ENCODE measurements at regions not wholly inside any gene's neighbourhood (a gene's known extent, or its start where the extent isn't known, plus 50 kb on each side); places are given as distances from the start of the nearest gene placed in this dataset.

DNA sequence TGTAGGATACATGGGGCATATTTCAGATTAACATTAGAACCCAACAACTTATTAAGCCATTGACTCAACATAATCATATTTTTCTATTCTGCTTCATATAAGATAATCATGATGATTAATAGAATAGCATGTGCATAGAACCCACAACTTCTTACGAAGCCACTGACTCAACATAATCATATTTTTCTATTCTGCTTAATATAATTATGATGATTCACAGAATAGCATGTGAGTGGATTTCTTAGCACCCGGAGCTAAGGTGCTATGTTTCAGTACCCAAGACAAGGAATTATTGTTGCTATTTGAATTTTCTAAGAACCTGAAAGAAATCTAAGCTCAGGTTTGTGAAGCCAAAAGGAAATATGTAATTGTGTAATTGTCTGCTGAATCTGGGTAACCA lies 96.8 kb downstream of the TENT5A start:
- no peaks in the 10 kb centered on the region for H3K4me1 ChIP-seq (ENCODE audit: control insufficient read depth in 1 of 2, insufficient read depth in 2 of 2, low read length in 2 of 2)
- H3K4me3 ChIP-seq (ENCODE audit: low read depth in 1 of 2, low read length in 2 of 2) = no peak overlapping the region
- no peaks in the 10 kb centered on the region for H3K27me3 ChIP-seq (ENCODE audit: low read depth, low read length)
- H3K9me3 ChIP-seq (ENCODE audit: control insufficient read depth in 1 of 2, low read length in 2 of 2) = no peaks in the 10 kb centered on the region
- no peak overlapping the region for H3K27ac ChIP-seq (ENCODE audit: low read length)
- H3K36me3 ChIP-seq (ENCODE audit: control insufficient read depth in 1 of 2, insufficient read depth in 2 of 2, low read length in 2 of 2) = no peaks in the 10 kb centered on the region

DNA sequence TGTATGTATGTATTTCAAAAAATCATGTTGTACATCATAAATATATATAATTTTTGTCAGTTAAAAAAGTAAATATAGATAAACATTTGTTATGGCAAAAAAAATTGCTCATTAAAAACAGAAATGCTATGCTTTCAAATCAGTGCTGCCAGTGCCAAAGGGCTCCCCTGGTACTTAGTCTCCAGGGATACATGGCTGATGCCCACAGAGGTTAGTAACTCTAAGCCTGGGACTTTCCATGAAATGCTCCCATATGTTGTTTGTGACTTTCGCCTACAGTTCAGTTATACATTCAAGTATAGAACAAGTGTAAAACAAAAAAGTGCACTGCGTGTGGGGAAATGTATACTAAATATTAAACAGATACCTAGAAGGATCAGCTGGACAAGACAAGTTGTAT lies 104.0 kb downstream of the TENT5A start:
- no peak overlapping the region for H3K4me3 ChIP-seq (ENCODE audit: low read depth in 1 of 2, low read length in 2 of 2)
- no peaks in the 10 kb centered on the region for H3K4me1 ChIP-seq (ENCODE audit: control insufficient read depth in 1 of 2, insufficient read depth in 2 of 2, low read length in 2 of 2)
- no peaks in the 10 kb centered on the region for H3K9me3 ChIP-seq (ENCODE audit: control insufficient read depth in 1 of 2, low read length in 2 of 2)
- no peaks in the 10 kb centered on the region for H3K36me3 ChIP-seq (ENCODE audit: control insufficient read depth in 1 of 2, insufficient read depth in 2 of 2, low read length in 2 of 2)
- H3K27ac ChIP-seq (ENCODE audit: low read length) = no peak overlapping the region
- H3K27me3 ChIP-seq (ENCODE audit: low read depth, low read length) = no peaks in the 10 kb centered on the region

DNA sequence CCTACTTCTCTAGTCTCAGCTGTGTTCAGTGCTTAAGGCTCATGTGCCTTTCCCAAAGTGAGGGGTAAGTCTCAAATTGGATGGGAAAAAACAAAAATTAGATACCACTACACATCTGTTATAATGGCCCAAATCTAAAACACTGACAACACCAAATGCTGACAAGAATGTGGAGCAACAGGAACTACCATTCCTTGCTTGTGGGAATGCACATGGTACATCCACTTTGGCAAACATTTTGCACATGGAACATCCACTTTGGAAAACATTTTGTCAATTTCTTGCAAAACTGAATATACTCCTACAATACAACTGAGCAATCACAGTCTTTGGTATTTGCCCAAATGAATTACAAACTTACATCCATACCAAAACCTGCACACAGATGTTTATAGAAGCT lies 109.3 kb downstream of the TENT5A start:
- Histone ChIP-seq H3K36me3 (ENCODE audit: control insufficient read depth in 1 of 2, insufficient read depth in 2 of 2, low read length in 2 of 2) (no peaks in the 10 kb centered on the region), H3K27me3 (ENCODE audit: low read depth, low read length) (no peaks in the 10 kb centered on the region), H3K27ac (ENCODE audit: low read length) (no peak overlapping the region), H3K4me1 (ENCODE audit: control insufficient read depth in 1 of 2, insufficient read depth in 2 of 2, low read length in 2 of 2) (no peaks in the 10 kb centered on the region), H3K4me3 (ENCODE audit: low read depth in 1 of 2, low read length in 2 of 2) (no peak overlapping the region), H3K9me3 (ENCODE audit: control insufficient read depth in 1 of 2, low read length in 2 of 2) (no peaks in the 10 kb centered on the region)

DNA sequence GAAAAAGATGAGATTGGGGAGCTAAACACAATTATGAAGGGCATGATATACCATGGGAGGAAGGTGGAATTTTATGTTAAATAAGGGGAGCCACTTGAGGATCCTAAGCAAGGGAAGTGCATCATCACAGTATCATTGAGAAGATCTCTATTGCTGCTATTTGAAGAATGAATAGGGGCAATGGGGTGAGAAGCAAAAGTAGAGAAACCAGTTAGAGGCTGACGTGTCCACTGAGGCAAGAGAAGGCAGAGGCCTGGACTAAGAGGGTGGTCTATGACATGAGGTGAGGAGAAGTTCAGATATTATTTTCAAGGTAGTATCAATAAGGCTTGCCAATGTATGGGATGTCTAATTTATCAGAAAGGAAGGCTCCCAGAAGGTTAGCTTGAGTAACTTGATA lies 111.6 kb downstream of the TENT5A start:
- no peaks in the 10 kb centered on the region for H3K9me3 ChIP-seq (ENCODE audit: control insufficient read depth in 1 of 2, low read length in 2 of 2)
- no peaks in the 10 kb centered on the region for H3K4me1 ChIP-seq (ENCODE audit: control insufficient read depth in 1 of 2, insufficient read depth in 2 of 2, low read length in 2 of 2)
- H3K27ac ChIP-seq (ENCODE audit: low read length) = no peak overlapping the region
- no peaks in the 10 kb centered on the region for H3K27me3 ChIP-seq (ENCODE audit: low read depth, low read length)
- no peak overlapping the region for H3K4me3 ChIP-seq (ENCODE audit: low read depth in 1 of 2, low read length in 2 of 2)
- H3K36me3 ChIP-seq (ENCODE audit: control insufficient read depth in 1 of 2, insufficient read depth in 2 of 2, low read length in 2 of 2) = no peaks in the 10 kb centered on the region

DNA sequence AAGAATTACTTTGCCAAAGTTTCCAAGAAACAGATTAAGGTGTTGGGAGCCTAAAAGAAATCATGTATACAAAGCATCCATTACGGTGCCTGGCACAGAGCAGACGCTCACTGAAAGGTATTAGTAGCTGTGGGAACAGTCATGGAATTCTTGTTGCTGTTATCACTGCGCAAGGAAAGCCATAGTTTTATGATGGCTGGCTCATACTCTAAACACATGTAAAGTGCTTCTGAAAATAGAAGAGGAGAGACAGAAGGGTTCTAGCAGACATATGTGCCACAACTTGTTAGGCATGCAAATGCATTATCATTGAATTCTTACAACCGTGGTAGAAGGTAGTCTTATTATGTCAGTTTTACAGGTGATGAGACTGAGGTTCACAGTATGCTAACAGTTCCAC lies 112.4 kb downstream of the TENT5A start:
- no peak overlapping the region for H3K4me3 ChIP-seq (ENCODE audit: low read depth in 1 of 2, low read length in 2 of 2)
- H3K4me1 ChIP-seq (ENCODE audit: control insufficient read depth in 1 of 2, insufficient read depth in 2 of 2, low read length in 2 of 2) = no peaks in the 10 kb centered on the region

DNA sequence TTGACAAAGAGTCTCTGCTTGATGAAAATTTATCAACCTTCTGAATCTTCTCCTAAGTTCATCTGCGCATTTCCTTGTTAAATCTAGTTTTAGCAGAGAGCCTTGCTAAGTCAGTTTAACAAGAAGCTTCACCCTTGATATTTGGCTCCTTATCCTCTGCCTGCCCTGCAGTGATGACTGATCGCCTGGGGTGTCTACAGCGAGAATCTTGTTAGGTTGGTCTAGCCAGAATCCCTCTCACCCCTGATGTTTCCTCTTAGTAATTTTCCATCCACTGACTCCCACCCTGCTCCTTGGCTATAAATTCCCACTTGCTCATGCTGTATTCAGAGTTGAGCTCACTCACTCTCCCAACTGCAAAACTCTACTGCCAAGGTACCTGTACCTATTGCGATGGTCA lies 114.1 kb downstream of the TENT5A start:
- no peak overlapping the region for H3K27ac ChIP-seq (ENCODE audit: low read length)
- no peak overlapping the region for H3K4me3 ChIP-seq (ENCODE audit: low read depth in 1 of 2, low read length in 2 of 2)

More for the DNA sequence above, 112.4 kb downstream of the TENT5A start:
- Histone ChIP-seq H3K36me3 (ENCODE audit: control insufficient read depth in 1 of 2, insufficient read depth in 2 of 2, low read length in 2 of 2) (no peaks in the 10 kb centered on the region), H3K9me3 (ENCODE audit: control insufficient read depth in 1 of 2, low read length in 2 of 2) (no peaks in the 10 kb centered on the region), H3K27ac (ENCODE audit: low read length) (no peak overlapping the region), H3K27me3 (ENCODE audit: low read depth, low read length) (no peaks in the 10 kb centered on the region)

DNA sequence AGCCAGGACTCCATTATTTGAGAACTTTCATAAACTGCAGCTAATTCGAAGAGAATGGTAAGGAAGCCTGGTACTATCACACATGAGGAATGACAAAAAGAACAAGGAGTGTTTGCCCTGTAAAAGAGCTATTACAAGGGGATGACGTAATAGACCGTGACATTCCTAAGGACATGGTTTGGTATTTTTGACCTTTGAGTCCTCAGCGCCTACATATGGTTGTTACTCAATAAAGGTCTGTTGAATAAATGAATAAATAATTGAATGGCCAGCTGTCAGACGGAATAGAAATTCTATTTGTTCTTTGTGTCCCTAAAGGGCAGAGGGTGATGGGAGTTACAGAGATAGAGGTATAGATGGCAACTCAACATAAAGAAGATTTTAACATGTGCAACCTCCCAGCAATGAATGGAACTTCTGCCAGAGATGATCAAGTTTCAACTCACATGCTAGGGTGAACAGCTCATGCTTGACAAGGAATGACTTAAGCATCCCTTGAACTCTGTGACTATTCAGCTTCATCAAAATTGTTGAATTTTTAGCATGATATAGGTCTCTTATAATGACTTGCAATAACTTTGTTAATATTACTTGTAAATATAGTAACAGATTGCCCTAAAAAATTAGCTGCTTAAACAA lies 115.4 kb downstream of the TENT5A start:
- Histone ChIP-seq H3K27me3 (ENCODE audit: low read depth, low read length) (no peaks in the 10 kb centered on the region), H3K36me3 (ENCODE audit: control insufficient read depth in 1 of 2, insufficient read depth in 2 of 2, low read length in 2 of 2) (no peaks in the 10 kb centered on the region), H3K4me3 (ENCODE audit: low read depth in 1 of 2, low read length in 2 of 2) (no peak overlapping the region), H3K4me1 (ENCODE audit: control insufficient read depth in 1 of 2, insufficient read depth in 2 of 2, low read length in 2 of 2) (no peaks in the 10 kb centered on the region), H3K9me3 (ENCODE audit: control insufficient read depth in 1 of 2, low read length in 2 of 2) (peaks cover 0 to 2% of the 10 kb centered on the region in 2 donors), H3K27ac (ENCODE audit: low read length) (no peak overlapping the region)

More for the DNA sequence above, 114.1 kb downstream of the TENT5A start:
- Histone ChIP-seq H3K9me3 (ENCODE audit: control insufficient read depth in 1 of 2, low read length in 2 of 2) (no peaks in the 10 kb centered on the region), H3K27me3 (ENCODE audit: low read depth, low read length) (no peaks in the 10 kb centered on the region), H3K4me1 (ENCODE audit: control insufficient read depth in 1 of 2, insufficient read depth in 2 of 2, low read length in 2 of 2) (no peaks in the 10 kb centered on the region), H3K36me3 (ENCODE audit: control insufficient read depth in 1 of 2, insufficient read depth in 2 of 2, low read length in 2 of 2) (no peaks in the 10 kb centered on the region)

DNA sequence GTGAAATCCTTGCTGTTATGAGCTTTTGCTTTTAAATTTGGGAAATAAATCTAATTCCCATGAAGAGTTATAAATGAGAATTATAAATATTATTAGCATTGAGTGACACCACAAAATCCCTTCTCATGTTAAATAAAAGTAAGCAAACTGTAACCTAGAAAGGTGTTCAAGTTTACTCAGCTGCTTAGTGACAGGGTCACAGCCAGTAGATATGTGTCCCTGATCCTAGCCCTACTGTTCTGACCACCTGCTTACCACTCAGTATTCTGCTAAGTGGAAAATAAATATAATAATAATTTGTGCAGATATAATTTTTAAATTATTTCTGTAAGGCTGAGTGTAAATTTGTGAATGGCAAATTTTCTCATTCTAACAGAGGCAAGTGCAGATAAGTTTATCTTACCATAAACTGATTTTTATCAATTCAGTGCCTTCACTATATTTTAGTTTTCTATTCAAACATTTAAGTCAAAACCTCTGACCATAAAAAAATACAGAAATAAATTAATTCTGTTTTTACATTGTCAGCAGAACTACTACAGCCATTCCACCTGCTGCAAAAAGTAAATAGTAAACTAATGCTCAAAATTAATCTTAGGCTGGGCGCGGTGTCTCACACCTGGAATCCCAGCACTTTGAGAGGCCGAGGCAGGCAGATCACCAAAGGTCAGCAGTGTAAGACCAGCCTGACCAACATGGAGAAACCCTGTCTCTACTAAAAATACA lies 118.2 kb downstream of the TENT5A start:
- no peak overlapping the region for H3K27ac ChIP-seq (ENCODE audit: low read length)
- H3K9me3 ChIP-seq (ENCODE audit: control insufficient read depth in 1 of 2, low read length in 2 of 2) = peaks cover 6 to 18% of the 10 kb centered on the region in 2 donors
- no peak overlapping the region for H3K4me3 ChIP-seq (ENCODE audit: low read depth in 1 of 2, low read length in 2 of 2)
- no peaks in the 10 kb centered on the region for H3K27me3 ChIP-seq (ENCODE audit: low read depth, low read length)
- no peaks in the 10 kb centered on the region for H3K4me1 ChIP-seq (ENCODE audit: control insufficient read depth in 1 of 2, insufficient read depth in 2 of 2, low read length in 2 of 2)
- no peaks in the 10 kb centered on the region for H3K36me3 ChIP-seq (ENCODE audit: control insufficient read depth in 1 of 2, insufficient read depth in 2 of 2, low read length in 2 of 2)

DNA sequence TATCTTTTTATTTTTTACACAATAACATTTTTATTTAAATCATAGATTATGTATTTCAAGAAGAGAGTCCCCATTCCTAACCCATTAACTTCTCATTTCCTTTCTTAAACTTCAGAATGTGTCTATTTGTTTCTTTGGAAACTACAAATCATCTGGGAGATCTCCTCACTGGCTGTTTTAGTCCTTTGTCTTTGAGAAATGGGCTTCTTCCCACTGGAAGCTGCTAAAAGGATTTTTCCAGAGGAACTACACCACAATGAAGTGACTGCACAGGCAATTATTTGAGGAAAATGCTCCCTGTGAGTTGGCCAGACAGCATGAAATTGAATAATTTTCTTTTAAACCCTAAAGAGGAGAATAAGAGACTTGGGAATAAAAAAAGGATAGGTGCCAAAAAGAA lies 119.1 kb downstream of the TENT5A start:
- Histone ChIP-seq H3K4me3 (ENCODE audit: low read depth in 1 of 2, low read length in 2 of 2) (no peak overlapping the region), H3K27ac (ENCODE audit: low read length) (no peak overlapping the region), H3K4me1 (ENCODE audit: control insufficient read depth in 1 of 2, insufficient read depth in 2 of 2, low read length in 2 of 2) (no peaks in the 10 kb centered on the region), H3K36me3 (ENCODE audit: control insufficient read depth in 1 of 2, insufficient read depth in 2 of 2, low read length in 2 of 2) (no peaks in the 10 kb centered on the region), H3K9me3 (ENCODE audit: control insufficient read depth in 1 of 2, low read length in 2 of 2) (peaks cover 6 to 18% of the 10 kb centered on the region in 2 donors), H3K27me3 (ENCODE audit: low read depth, low read length) (no peaks in the 10 kb centered on the region)

DNA sequence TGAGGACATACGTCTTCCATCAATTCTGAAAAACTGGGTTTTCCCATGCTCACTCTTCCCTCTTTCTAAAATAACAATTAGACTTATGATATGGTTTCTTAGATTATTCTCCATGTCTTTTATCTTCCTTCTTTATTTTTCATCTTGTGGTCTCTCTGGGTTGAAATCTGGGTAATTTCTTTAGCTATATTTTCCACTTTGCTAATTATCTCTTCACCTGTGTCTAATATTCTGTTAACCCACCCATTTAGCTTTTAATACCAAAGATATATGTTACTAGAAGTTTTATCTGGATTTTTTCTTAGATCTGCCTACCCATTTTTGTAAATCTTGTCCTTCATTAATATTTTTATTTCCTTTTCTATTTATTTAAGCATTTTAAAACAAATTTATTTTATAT lies 121.8 kb downstream of the TENT5A start:
- H3K27ac ChIP-seq (ENCODE audit: low read length) = no peak overlapping the region
- no peaks in the 10 kb centered on the region for H3K27me3 ChIP-seq (ENCODE audit: low read depth, low read length)
- H3K4me1 ChIP-seq (ENCODE audit: control insufficient read depth in 1 of 2, insufficient read depth in 2 of 2, low read length in 2 of 2) = no peaks in the 10 kb centered on the region
- H3K9me3 ChIP-seq (ENCODE audit: control insufficient read depth in 1 of 2, low read length in 2 of 2) = peaks cover 6 to 18% of the 10 kb centered on the region in 2 donors
- no peak overlapping the region for H3K4me3 ChIP-seq (ENCODE audit: low read depth in 1 of 2, low read length in 2 of 2)
- no peaks in the 10 kb centered on the region for H3K36me3 ChIP-seq (ENCODE audit: control insufficient read depth in 1 of 2, insufficient read depth in 2 of 2, low read length in 2 of 2)

DNA sequence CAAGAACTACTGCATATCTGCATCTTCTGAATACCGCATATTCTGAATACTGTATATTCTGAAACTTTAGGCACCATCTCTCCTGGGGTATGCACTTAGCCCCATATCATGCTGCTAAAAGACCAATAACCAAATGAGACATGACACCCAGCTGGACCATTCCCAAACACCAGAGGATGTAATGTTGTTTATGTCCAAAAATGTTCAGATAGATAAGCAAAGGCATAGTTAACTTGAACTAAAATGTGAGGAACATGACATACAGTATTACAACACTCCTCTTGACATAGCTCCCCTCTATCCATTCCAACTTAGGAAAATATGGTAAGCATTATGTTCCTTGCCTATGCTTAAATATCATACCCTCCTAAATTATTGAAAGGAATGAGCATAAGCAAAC lies 127.3 kb downstream of the TENT5A start:
- Histone ChIP-seq H3K36me3 (ENCODE audit: control insufficient read depth in 1 of 2, insufficient read depth in 2 of 2, low read length in 2 of 2) (no peaks in the 10 kb centered on the region), H3K4me1 (ENCODE audit: control insufficient read depth in 1 of 2, insufficient read depth in 2 of 2, low read length in 2 of 2) (no peaks in the 10 kb centered on the region), H3K9me3 (ENCODE audit: control insufficient read depth in 1 of 2, low read length in 2 of 2) (peaks cover 0 to 2% of the 10 kb centered on the region in 2 donors), H3K27me3 (ENCODE audit: low read depth, low read length) (no peaks in the 10 kb centered on the region), H3K27ac (ENCODE audit: low read length) (no peak overlapping the region), H3K4me3 (ENCODE audit: low read depth in 1 of 2, low read length in 2 of 2) (no peak overlapping the region)

DNA sequence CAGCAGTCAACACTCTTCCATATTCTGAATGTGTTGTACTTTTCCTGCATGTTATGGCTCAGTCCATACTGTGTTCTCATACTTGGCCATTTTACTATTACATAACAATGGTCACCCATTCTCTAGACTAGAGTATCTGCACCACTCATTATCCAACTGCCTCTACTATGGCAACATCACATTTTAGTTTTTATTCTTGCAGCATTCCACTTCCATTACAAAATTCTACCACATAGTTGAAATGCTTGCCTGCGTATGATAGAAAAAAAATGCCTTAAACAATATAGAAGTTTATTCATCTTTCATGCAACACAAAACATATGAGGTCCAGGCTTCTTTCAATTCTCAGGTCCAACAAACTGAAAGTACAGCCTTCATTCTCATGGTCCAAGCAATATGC lies 128.0 kb downstream of the TENT5A start:
- Histone ChIP-seq H3K36me3 (ENCODE audit: control insufficient read depth in 1 of 2, insufficient read depth in 2 of 2, low read length in 2 of 2) (no peaks in the 10 kb centered on the region), H3K27me3 (ENCODE audit: low read depth, low read length) (no peaks in the 10 kb centered on the region), H3K4me3 (ENCODE audit: low read depth in 1 of 2, low read length in 2 of 2) (no peak overlapping the region), H3K9me3 (ENCODE audit: control insufficient read depth in 1 of 2, low read length in 2 of 2) (no peaks in the 10 kb centered on the region), H3K27ac (ENCODE audit: low read length) (no peak overlapping the region), H3K4me1 (ENCODE audit: control insufficient read depth in 1 of 2, insufficient read depth in 2 of 2, low read length in 2 of 2) (no peaks in the 10 kb centered on the region)

All from muscle layer of duodenum (tissue), 2 donors.